ENCODE measurements at regions not wholly inside any gene's neighbourhood (a gene's known extent, or its start where the extent isn't known, plus 50 kb on each side); places are given as distances from the start of the nearest gene placed in this dataset.
"Not testable (repeated sequence)": the region's sequence is repeated elsewhere in the genome, so short reads cannot be mapped to it uniquely, and the experiment has no call there.

DNA sequence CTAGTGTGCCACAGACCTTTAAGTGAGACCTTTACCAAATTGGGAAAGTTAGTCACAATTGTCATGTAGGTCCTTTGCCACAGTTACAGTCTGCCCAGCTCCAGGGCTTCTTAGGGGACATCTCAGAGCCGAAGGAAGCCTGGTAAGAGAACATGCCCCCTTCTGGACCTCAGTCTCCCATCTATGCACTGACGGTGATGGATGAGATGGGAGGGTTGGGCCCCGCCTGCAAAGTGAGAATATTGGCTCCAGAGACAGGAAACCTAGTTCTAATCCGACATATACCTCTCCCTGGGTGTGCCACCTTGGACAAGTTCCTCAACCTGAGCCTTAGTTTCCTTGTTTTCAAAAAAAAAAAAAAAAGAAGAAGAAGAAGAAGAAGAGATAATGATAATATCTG is 85.1 kb upstream of the NAV2 start:
- no peak for DNase-seq (ENCODE audit: low read depth in 2 of 2)

DNA sequence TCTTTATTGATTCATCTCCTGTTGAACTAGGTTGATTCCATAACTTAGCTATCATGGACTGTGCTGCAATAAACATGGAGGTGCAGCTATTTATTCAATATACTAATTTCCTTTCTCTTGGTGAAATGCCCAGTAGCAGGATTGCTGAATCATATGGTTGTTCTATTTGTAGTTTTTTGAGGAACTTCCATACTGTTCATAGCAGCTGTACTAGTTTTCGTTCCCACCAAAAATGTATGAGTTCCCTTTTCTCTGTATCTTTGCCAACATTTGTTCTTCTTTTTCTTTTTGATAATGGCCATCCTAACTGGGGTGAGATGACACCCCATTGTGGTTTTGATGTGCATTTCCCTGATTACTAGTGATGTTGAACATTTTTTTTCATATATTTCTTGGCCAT is 87.2 kb upstream of the NAV2 start:
- no peak for DNase-seq (ENCODE audit: low read depth in 2 of 2)

DNA sequence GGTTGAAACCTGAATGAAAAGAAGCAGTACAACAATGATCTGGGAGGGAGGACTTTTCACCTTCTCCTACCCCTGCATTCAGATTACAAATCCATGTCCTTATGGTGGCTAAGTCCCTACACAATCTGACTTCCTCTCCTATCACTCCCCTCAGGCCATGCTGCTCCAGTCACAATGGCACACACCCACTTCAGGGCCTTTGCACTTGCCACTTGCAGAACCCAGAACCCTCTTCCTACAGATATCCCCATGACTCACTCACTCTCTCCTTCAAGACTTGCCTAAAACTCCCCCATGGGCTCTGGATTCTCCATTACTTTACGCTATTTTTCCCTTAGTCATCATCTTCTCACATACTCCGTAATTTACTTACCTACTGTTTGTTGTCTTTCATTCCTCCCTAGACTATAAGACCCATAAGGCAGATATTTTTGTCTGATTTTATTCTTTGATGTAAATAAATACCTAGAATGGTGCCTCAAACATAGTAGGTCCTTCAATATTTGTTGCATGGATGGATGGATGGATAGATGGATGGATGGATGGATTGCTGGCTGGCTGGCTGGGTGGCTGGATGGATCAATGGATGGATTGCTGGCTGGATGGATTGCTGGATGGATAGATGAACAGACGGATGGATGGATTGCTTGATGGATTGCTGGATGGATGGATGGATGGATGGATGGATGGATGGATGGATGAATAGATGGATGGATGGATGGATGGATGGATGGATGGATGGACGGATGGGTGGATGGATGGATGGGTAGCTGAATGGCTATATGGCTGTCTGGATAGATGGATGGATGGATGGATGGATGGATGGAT is 94.7 kb upstream of the NAV2 start:
- no peak for DNase-seq (ENCODE audit: low read depth in 2 of 2)

DNA sequence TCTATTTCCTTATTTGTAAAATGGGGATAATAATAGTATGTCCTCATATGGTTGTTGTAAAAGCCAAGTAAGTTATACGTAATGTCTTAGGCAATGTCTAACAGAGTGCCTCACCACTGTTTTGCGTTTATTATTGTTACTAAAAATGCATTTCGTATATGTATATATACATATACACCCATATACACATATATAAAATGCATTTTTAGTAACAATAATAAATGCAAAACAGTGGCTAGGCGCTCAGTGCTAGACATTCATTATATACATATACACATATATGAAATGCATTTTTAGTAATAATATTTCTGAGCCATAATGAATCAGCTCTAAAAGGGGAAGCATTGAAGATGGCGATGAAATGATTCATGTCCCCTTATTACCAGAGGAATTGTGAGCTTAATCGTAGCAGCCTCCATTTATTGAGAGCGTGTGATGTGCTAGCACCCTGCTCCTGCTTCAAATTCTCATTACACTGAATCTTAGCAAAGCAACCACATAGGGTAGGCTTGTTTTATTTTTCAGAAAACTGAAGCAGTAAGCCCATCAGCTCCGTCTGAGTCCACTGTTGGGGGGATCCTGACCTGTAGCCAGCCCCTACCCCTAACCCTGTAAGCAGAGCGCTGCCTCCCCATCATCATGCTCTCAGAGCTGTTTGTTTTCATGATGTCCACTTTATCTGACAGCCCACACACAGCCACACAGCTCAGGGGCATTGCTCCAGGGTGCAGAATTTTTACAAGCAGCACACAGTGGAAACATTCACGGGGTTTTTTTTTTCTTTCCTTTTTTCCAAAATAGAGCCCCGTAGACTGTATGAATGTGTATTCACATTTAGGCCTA is 97.1 kb upstream of the NAV2 start:
- peak in 1 of 2 donors; percentile 40 for DNase-seq (ENCODE audit: low read depth in 2 of 2)

DNA sequence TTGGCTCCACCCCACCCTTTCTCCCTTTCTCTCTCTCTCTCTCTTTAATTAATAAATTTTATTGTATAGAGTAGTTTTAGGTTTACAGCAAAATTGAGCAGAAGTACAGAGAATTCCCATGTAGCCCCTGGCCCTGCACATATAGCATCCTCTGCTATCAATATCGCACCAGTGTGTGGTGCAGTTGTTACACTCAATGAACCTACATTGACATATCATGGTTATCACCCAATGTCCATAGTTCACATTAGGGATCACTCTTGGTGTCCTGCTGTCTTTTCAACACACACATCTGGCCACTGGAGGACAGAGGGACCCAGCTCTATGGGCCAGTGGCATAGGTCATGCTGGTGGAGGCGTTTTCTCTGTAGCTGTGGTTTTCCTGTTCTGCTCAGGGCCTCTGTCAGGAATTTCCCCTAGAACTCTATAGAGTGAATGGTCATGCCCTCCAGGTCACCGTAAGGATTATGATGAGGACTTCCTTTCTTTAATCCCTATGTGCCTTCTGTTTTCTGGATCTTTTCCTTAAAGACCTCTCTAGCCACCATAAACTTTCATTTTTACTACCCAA is 98.2 kb upstream of the NAV2 start:
- peak in 1 of 2 donors; percentile 43 for DNase-seq (ENCODE audit: low read depth in 2 of 2)

DNA sequence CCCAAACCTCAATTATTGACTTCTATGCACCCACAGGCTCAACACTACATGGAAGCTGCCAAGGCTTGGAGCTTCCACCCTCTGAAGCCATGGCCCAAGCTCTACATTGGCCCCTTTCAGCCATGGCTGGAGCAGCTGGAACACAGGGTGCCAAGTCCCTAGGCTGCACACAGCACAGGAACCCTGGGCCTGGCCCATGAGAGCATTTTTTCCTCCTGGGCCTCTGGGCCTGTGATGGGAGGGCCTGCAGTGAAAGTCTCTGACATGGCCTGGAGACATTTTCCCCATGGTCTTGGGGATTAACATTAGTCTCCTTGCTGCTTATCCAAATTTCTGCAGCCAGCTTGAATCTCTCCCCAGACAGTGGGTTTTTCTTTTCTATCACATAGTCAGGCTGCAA is 100.6 kb upstream of the NAV2 start:
- not testable (repeated sequence) for DNase-seq (ENCODE audit: low read depth in 2 of 2)

DNA sequence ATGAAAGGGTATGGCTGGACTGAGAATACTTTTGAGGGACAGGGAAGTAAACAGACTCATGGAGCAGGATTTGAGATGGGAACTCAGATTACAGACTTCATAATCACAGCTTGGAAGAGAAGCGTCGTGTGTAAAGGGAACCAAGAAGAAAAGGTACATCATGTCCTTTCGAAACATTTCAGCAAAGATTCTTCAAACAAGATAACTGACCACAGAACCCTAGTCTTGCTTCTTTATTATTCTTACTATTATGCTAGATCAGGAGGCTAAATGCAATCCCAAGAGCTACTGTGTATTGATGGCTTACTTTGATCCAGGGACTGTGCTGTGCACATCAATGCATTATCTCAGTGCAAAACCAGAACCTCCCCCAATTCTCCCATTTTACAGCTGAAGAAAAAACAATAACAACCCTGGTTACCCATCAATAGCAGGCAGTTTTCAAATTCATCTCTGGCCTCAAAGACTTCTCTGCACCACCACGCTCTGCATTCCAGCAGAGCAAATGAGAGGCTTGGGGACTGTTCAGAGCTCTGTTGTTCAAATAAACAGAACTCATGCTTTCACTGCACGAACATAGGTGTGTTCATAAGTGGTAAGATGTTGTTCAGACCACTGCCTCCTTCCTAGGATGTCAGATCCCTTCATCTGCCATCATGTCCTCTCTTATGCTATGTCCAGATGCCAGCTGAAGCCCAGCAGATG is 104.8 kb upstream of the NAV2 start:
- no peak for DNase-seq (ENCODE audit: low read depth in 2 of 2)

DNA sequence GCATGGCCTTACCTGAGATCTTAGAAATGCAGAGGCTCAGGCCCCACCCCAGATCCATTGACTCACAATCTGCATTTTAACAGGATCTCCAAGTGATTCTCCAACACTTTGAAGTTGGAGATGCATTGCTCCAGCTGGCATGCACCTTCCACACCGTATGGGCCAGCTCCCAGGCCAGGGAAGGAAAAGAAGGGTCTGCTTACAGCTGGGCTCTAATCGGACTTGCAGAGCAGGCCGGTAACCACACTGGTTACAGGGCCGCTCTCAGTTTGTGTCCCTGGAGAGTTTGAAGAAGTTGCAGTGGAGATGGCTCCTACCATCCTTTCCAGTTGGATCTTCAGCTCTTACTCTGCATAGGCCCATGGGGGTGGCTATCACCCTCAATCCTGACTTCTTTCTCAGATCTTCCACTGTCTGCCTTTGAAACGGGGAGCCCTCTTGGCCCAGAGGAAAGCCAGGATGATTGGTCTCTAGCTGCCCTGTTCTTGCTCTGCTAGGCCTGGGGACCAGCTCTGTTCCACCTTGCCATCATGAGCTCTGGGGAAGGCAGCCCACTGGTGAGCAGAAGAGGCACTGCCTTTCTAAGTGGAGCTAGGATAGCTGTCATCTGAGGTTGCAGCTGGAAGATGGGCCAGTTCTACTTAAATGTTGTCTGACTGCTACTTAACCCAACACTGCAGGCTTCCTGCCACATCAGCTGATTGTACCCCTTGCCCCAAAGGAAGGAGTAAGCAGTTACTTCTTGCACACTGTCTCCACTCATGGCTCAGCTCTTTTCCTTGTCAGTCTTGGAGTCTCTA is 105.6 kb upstream of the NAV2 start:
- DNase-seq (ENCODE audit: low read depth in 2 of 2): peak in 1 of 2 donors; percentile 13

DNA sequence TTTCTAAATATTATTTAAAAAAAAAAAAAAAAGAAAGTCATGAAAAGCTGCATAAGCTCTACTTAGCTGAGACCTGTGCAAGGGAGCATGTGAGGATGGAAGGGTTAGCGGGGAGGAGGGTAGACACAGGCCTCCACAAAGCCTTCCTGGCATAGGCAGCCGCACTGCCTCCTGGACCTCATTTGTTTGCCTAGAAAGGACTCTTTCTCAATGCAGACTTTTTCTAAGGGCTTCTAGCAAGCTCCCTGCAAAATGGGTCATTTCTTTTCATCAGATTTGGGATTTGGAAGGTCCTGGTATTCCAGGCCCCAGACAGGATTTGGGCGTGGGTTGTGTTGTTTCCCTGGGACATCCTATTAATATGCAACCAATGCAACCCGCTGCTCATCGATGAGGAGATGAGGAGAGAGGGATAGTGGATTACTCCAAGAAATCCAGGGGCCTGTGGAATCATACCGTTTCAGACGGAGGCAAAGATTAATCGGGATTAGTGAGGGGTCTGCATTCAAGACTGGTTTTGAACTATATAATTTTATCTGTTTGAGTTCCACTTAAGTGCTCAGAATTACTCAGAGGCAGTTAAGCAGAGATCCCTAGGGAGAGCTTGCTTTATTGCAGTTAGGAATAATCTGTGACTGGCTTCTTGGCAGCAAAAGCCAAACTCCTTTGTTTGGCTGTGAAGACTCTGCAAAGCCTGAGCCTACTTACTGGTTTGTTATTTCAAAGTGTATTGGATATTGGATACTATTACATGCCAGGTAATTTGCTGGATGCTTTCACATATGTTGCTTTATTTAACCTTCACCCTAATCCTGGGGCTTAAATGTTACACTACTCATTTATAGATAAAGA is 106.9 kb upstream of the NAV2 start:
- DNase-seq (ENCODE audit: low read depth in 2 of 2): peak in 1 of 2 donors; percentile 36

DNA sequence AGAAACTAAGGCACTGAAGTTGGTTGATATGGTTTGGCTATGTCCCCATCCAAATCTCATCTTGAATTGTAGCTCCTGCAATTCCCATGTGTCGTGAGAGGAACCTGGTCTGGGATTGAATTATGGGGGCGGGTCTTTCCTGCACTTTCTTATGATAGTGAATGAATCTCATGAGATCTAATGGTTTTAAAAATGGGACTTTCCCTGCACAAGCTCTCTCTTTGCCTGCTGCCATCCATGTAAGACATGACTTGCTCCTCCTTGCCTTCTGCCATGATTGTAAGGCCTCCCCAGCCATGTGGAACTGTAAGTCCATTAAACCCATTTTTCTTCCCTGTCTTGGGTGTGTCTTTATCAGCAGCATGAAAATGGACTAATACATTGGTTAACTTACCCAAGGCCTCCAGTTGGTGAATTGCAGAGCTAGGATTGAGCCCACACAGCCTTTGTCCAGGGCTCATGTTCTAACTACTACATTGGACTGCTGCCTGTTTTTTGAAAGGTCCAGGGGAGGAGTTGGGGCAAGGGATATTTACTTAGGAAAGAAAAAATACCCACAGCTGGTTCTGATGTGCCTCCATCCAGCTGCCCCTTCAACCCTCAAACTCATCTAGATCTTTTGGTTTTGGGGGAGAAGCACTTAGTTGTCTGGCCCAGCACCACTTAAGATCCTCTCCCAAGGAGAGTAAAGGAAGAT is 107.8 kb upstream of the NAV2 start:
- no peak for DNase-seq (ENCODE audit: low read depth in 2 of 2)

DNA sequence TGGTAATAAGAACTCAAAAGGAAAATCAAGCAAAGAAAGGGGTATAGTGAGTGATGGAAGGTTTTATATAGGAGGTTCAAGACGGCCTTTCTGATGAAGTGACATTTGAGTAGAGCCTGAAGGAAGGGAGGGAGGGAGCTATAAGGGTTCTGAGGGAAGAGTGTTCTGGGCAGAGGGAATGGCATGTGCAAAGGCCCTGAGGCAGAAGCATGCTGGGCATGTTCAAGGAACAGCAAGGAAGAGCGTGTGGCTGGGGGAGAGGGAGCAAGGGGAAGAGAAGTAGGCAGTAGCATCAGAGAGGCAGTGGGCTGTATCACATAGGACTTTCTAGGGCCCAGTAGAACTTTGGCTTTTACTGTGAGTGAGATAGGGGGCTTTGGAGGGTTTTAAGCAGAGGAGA is 108.9 kb upstream of the NAV2 start:
- DNase-seq (ENCODE audit: low read depth in 2 of 2): no peak

DNA sequence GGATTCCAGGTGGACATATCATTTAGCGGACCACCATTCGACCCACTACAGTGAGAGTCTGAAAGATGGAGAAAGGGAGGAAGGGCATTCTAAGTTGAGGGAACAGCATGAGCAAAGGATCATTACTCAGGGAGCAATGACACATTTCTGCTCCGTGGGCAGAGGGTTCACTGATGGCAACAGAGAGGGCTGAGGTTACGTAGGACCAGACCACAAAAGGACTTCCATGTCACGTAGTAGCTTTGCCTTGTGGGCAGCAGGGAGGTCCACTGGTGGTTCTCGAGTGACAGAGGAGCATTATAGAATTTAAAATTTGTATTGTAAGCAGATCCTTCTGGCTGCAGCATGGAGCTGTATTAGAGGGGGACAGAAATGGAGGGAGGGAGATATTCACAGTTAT is 109.7 kb upstream of the NAV2 start:
- no peak for DNase-seq (ENCODE audit: low read depth in 2 of 2)

DNA sequence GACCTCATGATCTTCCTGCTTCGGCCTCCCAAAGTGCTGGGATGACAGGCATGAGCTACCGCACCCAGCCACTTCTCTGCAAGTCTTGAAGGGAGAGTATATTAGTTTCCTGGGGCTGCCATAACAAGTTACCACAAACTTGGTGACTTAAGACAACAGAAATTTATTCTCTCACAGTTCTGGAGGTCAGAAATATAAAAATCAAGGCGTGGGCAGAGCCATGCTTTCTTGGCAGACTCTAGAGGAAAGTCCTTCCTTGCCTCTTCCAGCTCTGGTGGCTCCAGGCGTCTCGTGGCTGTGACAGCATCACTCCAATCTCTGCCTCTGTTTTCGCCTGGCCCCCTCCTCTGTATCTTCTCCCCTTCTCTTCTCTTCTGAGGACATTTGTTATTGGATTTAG is 110.2 kb upstream of the NAV2 start:
- no peak for DNase-seq (ENCODE audit: low read depth in 2 of 2)

DNA sequence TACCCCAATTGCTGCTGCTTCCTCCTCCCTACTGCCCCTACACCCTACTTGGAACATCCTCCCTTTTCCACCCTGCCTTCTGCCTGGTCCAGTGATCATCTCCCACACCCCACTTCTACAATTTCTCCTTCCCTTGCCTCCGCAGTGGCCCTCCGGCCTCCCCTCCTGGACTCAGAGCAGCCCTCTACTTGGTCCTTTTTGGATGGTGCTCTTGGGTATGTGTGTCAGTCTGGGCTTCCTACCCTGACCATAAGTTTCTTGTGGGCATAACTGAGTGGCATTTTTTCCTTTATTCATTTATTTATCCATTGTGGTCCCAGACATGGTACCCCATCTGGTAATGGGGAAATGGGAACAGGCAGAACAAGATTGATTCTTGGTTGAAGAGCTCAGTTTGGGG is 111.4 kb upstream of the NAV2 start:
- no peak for DNase-seq (ENCODE audit: low read depth in 2 of 2)

DNA sequence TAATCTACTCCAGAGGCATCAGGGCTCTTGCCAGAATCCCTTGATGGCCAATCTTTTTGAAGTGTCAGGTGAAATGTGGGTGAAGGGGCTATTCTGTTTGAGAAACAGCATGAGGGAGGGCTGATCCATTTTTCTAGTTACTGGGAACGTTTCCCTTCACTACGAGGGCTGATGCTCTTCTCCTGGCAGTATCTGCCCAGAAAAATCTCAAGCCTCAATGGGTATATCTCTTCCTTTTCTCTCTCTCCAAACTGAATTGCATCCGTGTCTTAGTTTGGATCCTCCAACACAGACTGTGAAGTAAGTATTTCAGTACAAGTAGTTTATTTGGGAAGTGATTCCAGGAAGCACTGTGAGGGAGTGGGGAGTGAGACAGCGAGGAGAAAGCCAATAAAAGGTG is 113.0 kb upstream of the NAV2 start:
- no peak for DNase-seq (ENCODE audit: low read depth in 2 of 2)

DNA sequence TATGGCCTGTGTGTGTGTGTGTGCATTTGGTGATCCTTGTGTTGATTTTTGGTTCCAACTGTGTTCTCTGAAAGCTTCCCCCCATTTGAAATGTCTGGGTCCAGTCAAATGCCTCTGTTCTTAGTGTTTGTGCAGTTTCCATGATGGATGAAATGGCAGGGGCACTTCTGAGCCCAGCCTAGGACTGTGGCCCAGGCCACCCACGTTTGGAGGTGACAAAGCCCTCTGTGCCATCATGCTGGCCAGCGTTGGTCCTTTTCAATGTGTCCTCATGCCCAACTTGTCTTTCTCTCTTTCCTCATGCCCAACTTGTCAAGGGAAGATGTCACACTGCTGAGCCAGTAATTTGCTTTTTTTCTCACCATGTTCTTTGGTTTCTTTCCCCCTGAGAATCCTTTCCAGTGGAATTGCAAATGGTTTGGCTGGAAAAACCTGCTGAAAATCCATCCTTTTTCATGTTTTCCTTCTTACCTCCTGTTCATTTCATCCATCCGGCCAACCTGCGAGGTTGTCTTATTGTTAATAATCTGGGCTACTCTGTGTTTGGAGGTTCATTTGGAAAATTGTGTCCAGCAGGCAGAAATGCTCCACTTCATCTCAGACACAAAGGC is 113.7 kb upstream of the NAV2 start:
- no peak for DNase-seq (ENCODE audit: low read depth in 2 of 2)

DNA sequence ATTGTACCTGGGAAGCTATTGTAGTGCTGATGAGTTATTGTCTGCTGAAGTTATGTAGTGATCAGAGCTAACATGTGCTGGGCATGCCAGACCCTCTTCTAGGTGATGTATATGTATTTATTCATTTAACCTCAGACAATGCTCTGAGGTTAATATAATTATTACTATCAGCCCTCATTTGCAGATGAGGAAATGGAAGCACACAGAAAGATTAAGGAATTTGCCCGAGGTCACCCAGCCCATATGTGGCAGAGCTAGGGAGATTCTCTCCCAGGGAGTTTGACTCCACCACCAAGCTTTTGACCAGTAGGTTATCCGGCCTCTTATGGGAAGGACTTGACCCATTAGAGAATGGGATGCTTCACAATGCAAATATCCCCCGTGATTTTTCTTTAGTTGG is 114.2 kb upstream of the NAV2 start:
- DNase-seq (ENCODE audit: low read depth in 2 of 2): no peak

DNA sequence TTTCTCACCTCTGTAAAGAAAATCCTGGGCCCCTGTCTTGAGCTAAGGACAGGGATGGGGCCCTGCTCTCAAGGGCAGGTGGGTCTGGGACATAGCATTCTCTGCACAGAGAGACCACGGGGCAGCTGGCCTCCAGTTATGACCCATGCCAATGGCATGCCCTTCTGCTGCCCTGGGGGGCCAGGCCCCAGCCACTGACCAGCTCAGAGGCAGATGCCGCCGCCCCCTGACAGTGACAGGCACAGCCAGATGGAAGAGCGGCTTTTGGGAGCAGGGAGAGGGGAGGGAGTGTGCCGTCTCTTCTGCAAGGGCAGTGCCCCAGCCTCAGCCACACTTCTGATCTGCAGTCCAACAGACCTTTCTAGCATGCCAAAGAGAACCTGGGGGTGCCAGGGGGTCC is 114.8 kb upstream of the NAV2 start:
- DNase-seq (ENCODE audit: low read depth in 2 of 2): no peak

DNA sequence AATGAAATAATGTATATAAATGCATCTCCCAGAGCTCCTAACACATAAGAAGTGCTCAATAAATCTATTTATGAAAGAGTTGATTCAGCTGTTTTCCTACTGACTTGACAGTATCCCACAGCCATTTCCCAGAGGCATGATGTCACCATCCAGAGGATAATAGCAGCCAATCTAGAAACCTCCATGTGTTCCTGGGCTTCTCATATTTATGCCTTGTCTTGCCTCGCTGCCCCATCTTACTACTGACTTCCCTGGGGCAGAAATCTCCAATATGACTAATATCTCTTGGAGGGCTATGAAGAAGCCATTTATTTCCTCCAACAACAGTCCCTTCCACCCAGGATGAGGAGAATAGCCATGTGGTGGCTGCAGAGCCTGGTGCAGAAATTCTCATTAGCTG is 115.4 kb upstream of the NAV2 start:
- peak in 1 of 2 donors; percentile 68 for DNase-seq (ENCODE audit: low read depth in 2 of 2)

Measured in dermis microvascular lymphatic vessel endothelial cell (primary cell).